HEK293 (cell line): ENCODE measurements at regions not wholly inside any gene's neighbourhood (a gene's known extent, or its start where the extent isn't known, plus 50 kb on each side); places are given as distances from the start of the nearest gene placed in this dataset.

Experiments used
- CTCF ChIA-PET: fragments of 350-600 bp; formaldehyde crosslinking; extraction: SDS; loops from one replicate; lab custom pipeline; 2021; ENCODE audit warnings: antibody characterized with exemption; lab: Yijun Ruan, JAX
- POLR2A ChIA-PET: fragments of 300-600 bp; formaldehyde crosslinking; extraction: SDS; loops from one replicate; lab custom pipeline; 2020; ENCODE audit warnings: antibody characterized with exemption, inconsistent platforms; lab: Yijun Ruan, JAX
- H3K27ac ChIP-seq: fragments of 200-500 bp; sonication (Bioruptor generic); 2 replicates; pipeline ENCODE4 v1.5.1; 2014; ENCODE audit warnings: low read depth, low read length, control low read depth, inconsistent platforms; ENCODE audit errors: extremely low read depth
- H3K36me3 ChIP-seq, 2 experiments: fragments of 200-500 bp in 1 of 2; sonication (Bioruptor generic) in 1 of 2; 1 replicate in 1 of 2; 2 replicates in 1 of 2; pipeline ENCODE4 v1.5.1; 2014 to 2017; ENCODE audit warnings: inconsistent platforms in 2 of 2, low read length in 2 of 2; ENCODE audit not compliant: control insufficient read depth in 2 of 2, insufficient read depth in 1 of 2
- H3K4me1 ChIP-seq: fragments of 200-500 bp; sonication (Bioruptor generic); 2 replicates; pipeline ENCODE4 v1.5.1; 2014; ENCODE audit warnings: mild to moderate bottlenecking, low read length, inconsistent platforms; ENCODE audit not compliant: control insufficient read depth, insufficient read depth
- H3K4me3 ChIP-seq: 2 replicates; pipeline ENCODE4 v1.5.1; 2011; ENCODE audit warnings: low read depth, mild to moderate bottlenecking, control low read depth, low read length, moderate library complexity
- H3K9me3 ChIP-seq: fragments of 200-500 bp; sonication (Bioruptor generic); 2 replicates; pipeline ENCODE4 v1.5.1; 2014; ENCODE audit warnings: low read depth, low read length, inconsistent platforms; ENCODE audit not compliant: control insufficient read depth, insufficient read depth
- GLIS1 ChIP-seq: fragments of 450-650 bp; formaldehyde crosslinking; IDR thresholded peaks from 2 replicates; pipeline ENCODE4 v1.5.1; 2016; ENCODE audit warnings: missing biosample characterization, missing genetic modification characterization
- MYNN ChIP-seq: fragments of 450-650 bp; formaldehyde crosslinking; IDR thresholded peaks from 2 replicates; pipeline ENCODE4 v1.5.1; 2016; ENCODE audit warnings: missing biosample characterization, missing genetic modification characterization, borderline replicate concordance
- REPIN1 ChIP-seq: fragments of 450-650 bp; formaldehyde crosslinking; IDR thresholded peaks from 2 replicates; pipeline ENCODE4 v1.5.1; 2017; ENCODE audit warnings: missing biosample characterization, missing genetic modification characterization, low read depth
- SALL2 ChIP-seq: fragments of 450-650 bp; formaldehyde crosslinking; IDR thresholded peaks from 2 replicates; pipeline ENCODE4 v1.5.0; 2017; ENCODE audit warnings: missing biosample characterization, mild to moderate bottlenecking, missing genetic modification characterization, borderline replicate concordance
- ZBTB17 ChIP-seq: fragments of 450-650 bp; formaldehyde crosslinking; IDR thresholded peaks from 2 replicates; pipeline ENCODE4 v1.5.1; 2016; ENCODE audit warnings: missing biosample characterization, missing genetic modification characterization
- ZNF184 ChIP-seq: fragments of 450-650 bp; IDR thresholded peaks from 2 replicates; pipeline ENCODE4 v1.5.1; 2018; ENCODE audit warnings: missing biosample characterization, mild to moderate bottlenecking, missing genetic modification characterization
- ZNF341 ChIP-seq: fragments of 450-650 bp; formaldehyde crosslinking; IDR thresholded peaks from 2 replicates; pipeline ENCODE4; 2016; ENCODE audit warnings: low read depth, missing biosample characterization, missing genetic modification characterization
- ZNF366 ChIP-seq: fragments of 450-650 bp; formaldehyde crosslinking; conservative IDR thresholded peaks from 2 replicates; pipeline ENCODE4 v1.5.1; 2016; ENCODE audit warnings: missing biosample characterization, missing genetic modification characterization
- ZNF48 ChIP-seq: fragments of 450-650 bp; formaldehyde crosslinking; IDR thresholded peaks from 2 replicates; pipeline ENCODE4 v1.5.1; 2016; ENCODE audit warnings: missing biosample characterization, missing genetic modification characterization
- ZNF530 ChIP-seq: fragments of 450-650 bp; formaldehyde crosslinking; IDR thresholded peaks from 2 replicates; pipeline ENCODE4 v1.5.1; 2016; ENCODE audit warnings: low read depth, missing biosample characterization, missing genetic modification characterization
- ZNF670 ChIP-seq: fragments of 450-650 bp; formaldehyde crosslinking; IDR thresholded peaks from 2 replicates; pipeline ENCODE4 v1.5.1; 2016; ENCODE audit warnings: missing biosample characterization, missing genetic modification characterization, low read depth
- TF ChIP-seq, protein P1 (sequence below): fragments of 450-650 bp; formaldehyde crosslinking; conservative IDR thresholded peaks from 2 replicates; pipeline ENCODE4 v1.5.1; 2016; ENCODE audit warnings: low read depth, missing biosample characterization, missing genetic modification characterization
- TF ChIP-seq, protein P2 (sequence below): fragments of 450-650 bp; formaldehyde crosslinking; IDR thresholded peaks from 2 replicates; pipeline ENCODE4 v1.5.1; 2016; ENCODE audit warnings: missing biosample characterization, missing genetic modification characterization, low read depth
- TF ChIP-seq, protein P3 (sequence below): fragments of 450-650 bp; formaldehyde crosslinking; IDR thresholded peaks from 2 replicates; pipeline ENCODE4 v1.5.1; 2017; ENCODE audit warnings: missing biosample characterization, missing genetic modification characterization
- TF ChIP-seq, protein P4 (sequence below): IDR thresholded peaks from 2 replicates; pipeline ENCODE4 v1.6.1; 2011; ENCODE audit warnings: mild to moderate bottlenecking, low read depth, low read length, borderline replicate concordance
- TF ChIP-seq, protein P5 (sequence below): fragments of 450-650 bp; formaldehyde crosslinking; IDR thresholded peaks from 2 replicates; pipeline ENCODE4 v1.5.1; 2016; ENCODE audit warnings: missing biosample characterization, missing genetic modification characterization, borderline replicate concordance
- TF ChIP-seq, protein P6 (sequence below): fragments of 450-650 bp; formaldehyde crosslinking; IDR thresholded peaks from 2 replicates; pipeline ENCODE4 v1.5.1; 2016; ENCODE audit warnings: missing biosample characterization, missing genetic modification characterization

DNA sequence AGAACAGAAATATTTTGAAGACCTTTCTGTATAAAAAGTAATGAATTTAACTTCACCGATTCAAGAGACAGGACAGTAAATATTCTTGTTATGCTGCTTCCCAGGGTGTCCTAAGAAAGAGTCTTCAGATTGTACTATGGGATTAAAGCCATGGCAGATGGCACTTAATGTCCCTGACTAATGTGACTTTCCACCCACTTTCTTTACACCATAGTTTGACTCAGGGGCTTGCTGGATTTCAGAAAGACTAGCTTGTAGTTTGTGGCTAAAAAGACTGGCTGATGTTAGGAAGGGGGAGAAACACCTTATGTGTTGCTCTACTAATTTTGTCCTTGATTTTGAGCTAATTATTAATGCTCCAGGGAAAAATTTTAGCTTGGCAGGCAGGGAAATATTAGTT is 75.9 kb downstream of the UTRN start:
- ChIA-PET POLR2A (no interaction called here), CTCF (interaction anchor here (0.6 kb wide), 1 partner anchor 23 kb away, joined by 3 read pairs; no protein-coding TSS in a partner anchor)
- Histone ChIP-seq H3K9me3 (no peaks in the 10 kb centered on the region), H3K27ac (no peak overlapping the region), H3K4me1 (peaks cover 6% of the 10 kb centered on the region; the same call in 1 of the 2 replicates), H3K36me3 (no peaks in the 10 kb centered on the region), H3K4me3 (no peak overlapping the region)
- TF ChIP-seq ZBTB17 (no peak), GLIS1 (tag by site-specific recombination) (no peak), ZNF530 (tag by site-specific recombination) (no peak), ZNF366 (tag by site-specific recombination) (no peak), ZNF670 (no peak), SALL2 (tag by site-specific recombination) (no peak), ZNF341 (tag by site-specific recombination) (no peak), REPIN1 (tag by site-specific recombination) (no peak), MYNN (tag by site-specific recombination) (no peak), ZNF48 (tag by site-specific recombination) (no peak), ZNF184 (tag by site-specific recombination) (no peak)
- TF ChIP-seq, protein P1, sequence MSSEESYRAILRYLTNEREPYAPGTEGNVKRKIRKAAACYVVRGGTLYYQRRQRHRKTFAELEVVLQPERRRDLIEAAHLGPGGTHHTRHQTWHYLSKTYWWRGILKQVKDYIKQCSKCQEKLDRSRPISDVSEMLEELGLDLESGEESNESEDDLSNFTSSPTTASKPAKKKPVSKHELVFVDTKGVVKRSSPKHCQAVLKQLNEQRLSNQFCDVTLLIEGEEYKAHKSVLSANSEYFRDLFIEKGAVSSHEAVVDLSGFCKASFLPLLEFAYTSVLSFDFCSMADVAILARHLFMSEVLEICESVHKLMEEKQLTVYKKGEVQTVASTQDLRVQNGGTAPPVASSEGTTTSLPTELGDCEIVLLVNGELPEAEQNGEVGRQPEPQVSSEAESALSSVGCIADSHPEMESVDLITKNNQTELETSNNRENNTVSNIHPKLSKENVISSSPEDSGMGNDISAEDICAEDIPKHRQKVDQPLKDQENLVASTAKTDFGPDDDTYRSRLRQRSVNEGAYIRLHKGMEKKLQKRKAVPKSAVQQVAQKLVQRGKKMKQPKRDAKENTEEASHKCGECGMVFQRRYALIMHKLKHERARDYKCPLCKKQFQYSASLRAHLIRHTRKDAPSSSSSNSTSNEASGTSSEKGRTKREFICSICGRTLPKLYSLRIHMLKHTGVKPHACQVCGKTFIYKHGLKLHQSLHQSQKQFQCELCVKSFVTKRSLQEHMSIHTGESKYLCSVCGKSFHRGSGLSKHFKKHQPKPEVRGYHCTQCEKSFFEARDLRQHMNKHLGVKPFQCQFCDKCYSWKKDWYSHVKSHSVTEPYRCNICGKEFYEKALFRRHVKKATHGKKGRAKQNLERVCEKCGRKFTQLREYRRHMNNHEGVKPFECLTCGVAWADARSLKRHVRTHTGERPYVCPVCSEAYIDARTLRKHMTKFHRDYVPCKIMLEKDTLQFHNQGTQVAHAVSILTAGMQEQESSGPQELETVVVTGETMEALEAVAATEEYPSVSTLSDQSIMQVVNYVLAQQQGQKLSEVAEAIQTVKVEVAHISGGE (tag by site-specific recombination): no peak
- TF ChIP-seq, protein P2, sequence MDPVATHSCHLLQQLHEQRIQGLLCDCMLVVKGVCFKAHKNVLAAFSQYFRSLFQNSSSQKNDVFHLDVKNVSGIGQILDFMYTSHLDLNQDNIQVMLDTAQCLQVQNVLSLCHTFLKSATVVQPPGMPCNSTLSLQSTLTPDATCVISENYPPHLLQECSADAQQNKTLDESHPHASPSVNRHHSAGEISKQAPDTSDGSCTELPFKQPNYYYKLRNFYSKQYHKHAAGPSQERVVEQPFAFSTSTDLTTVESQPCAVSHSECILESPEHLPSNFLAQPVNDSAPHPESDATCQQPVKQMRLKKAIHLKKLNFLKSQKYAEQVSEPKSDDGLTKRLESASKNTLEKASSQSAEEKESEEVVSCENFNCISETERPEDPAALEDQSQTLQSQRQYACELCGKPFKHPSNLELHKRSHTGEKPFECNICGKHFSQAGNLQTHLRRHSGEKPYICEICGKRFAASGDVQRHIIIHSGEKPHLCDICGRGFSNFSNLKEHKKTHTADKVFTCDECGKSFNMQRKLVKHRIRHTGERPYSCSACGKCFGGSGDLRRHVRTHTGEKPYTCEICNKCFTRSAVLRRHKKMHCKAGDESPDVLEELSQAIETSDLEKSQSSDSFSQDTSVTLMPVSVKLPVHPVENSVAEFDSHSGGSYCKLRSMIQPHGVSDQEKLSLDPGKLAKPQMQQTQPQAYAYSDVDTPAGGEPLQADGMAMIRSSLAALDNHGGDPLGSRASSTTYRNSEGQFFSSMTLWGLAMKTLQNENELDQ (tag by site-specific recombination): no peak
- TF ChIP-seq, protein P3, sequence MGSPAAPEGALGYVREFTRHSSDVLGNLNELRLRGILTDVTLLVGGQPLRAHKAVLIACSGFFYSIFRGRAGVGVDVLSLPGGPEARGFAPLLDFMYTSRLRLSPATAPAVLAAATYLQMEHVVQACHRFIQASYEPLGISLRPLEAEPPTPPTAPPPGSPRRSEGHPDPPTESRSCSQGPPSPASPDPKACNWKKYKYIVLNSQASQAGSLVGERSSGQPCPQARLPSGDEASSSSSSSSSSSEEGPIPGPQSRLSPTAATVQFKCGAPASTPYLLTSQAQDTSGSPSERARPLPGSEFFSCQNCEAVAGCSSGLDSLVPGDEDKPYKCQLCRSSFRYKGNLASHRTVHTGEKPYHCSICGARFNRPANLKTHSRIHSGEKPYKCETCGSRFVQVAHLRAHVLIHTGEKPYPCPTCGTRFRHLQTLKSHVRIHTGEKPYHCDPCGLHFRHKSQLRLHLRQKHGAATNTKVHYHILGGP (tag by site-specific recombination): no peak
- TF ChIP-seq, protein P4, sequence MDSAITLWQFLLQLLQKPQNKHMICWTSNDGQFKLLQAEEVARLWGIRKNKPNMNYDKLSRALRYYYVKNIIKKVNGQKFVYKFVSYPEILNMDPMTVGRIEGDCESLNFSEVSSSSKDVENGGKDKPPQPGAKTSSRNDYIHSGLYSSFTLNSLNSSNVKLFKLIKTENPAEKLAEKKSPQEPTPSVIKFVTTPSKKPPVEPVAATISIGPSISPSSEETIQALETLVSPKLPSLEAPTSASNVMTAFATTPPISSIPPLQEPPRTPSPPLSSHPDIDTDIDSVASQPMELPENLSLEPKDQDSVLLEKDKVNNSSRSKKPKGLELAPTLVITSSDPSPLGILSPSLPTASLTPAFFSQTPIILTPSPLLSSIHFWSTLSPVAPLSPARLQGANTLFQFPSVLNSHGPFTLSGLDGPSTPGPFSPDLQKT: no peak
- TF ChIP-seq, protein P5, sequence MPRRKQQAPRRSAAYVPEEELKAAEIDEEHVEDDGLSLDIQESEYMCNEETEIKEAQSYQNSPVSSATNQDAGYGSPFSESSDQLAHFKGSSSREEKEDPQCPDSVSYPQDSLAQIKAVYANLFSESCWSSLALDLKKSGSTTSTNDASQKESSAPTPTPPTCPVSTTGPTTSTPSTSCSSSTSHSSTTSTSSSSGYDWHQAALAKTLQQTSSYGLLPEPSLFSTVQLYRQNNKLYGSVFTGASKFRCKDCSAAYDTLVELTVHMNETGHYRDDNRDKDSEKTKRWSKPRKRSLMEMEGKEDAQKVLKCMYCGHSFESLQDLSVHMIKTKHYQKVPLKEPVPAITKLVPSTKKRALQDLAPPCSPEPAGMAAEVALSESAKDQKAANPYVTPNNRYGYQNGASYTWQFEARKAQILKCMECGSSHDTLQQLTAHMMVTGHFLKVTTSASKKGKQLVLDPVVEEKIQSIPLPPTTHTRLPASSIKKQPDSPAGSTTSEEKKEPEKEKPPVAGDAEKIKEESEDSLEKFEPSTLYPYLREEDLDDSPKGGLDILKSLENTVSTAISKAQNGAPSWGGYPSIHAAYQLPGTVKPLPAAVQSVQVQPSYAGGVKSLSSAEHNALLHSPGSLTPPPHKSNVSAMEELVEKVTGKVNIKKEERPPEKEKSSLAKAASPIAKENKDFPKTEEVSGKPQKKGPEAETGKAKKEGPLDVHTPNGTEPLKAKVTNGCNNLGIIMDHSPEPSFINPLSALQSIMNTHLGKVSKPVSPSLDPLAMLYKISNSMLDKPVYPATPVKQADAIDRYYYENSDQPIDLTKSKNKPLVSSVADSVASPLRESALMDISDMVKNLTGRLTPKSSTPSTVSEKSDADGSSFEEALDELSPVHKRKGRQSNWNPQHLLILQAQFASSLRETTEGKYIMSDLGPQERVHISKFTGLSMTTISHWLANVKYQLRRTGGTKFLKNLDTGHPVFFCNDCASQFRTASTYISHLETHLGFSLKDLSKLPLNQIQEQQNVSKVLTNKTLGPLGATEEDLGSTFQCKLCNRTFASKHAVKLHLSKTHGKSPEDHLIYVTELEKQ (tag by site-specific recombination): no peak
- TF ChIP-seq, protein P6, sequence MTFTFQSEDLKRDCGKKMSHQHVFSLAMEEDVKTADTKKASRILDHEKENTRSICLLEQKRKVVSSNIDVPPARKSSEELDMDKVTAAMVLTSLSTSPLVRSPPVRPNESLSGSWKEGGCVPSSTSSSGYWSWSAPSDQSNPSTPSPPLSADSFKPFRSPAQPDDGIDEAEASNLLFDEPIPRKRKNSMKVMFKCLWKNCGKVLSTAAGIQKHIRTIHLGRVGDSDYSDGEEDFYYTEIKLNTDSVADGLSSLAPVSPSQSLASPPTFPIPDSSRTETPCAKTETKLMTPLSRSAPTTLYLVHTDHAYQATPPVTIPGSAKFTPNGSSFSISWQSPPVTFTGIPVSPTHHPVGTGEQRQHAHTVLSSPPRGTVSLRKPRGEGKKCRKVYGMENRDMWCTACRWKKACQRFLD: no peak
